ENCODE measurements at regions not wholly inside any gene's neighbourhood (a gene's known extent, or its start where the extent isn't known, plus 50 kb on each side); places are given as distances from the start of the nearest gene placed in this dataset.

GRCh38 chr20:11252447-11252846, 578.6 kb upstream of the JAG1 start:
- TF ChIP-seq CTCF (conservative IDR thresholded peaks at IDR 0.05; ENCODE audit: low read depth in 2 of 2): no peak
- no peak for TF ChIP-seq POLR2AphosphoS5 (IDR thresholded peaks at IDR 0.05; ENCODE audit: low read depth)
- TF ChIP-seq EZH2 (IDR thresholded peaks at IDR 0.05; ENCODE audit: low read depth, unreplicated experiment): no peak
- TF ChIP-seq CREB1 (CRISPR knock-in tag; IDR thresholded peaks at IDR 0.05; ENCODE audit: low read depth): no peak
- TF ChIP-seq ZNF114 (CRISPR knock-in tag; IDR thresholded peaks at IDR 0.05): no peak
- TF ChIP-seq EZH2phosphoT487 (IDR thresholded peaks at IDR 0.05; ENCODE audit: unreplicated experiment): no peak
- no peak for TF ChIP-seq JUNB (IDR thresholded peaks at IDR 0.05; ENCODE audit: unreplicated experiment)
- TF ChIP-seq REST (IDR thresholded peaks at IDR 0.05; ENCODE audit: unreplicated experiment): no peak
- TF ChIP-seq NANOG (IDR thresholded peaks at IDR 0.05; ENCODE audit: borderline replicate concordance): no peak
- TF ChIP-seq STAT1 (IDR thresholded peaks at IDR 0.05; ENCODE audit: unreplicated experiment): no peak
- TF ChIP-seq ETS1 (IDR thresholded peaks at IDR 0.05): no peak
- no peak for TF ChIP-seq ZNF462 (CRISPR knock-in tag; IDR thresholded peaks at IDR 0.05)
- no peak for TF ChIP-seq ZNF331 (CRISPR knock-in tag; IDR thresholded peaks at IDR 0.05; ENCODE audit: low read depth)

All from GM23338 (cell line).